ENCODE measurements at regions not wholly inside any gene's neighbourhood (a gene's known extent, or its start where the extent isn't known, plus 50 kb on each side); places are given as distances from the start of the nearest gene placed in this dataset.
"Not testable (repeated sequence)": the region's sequence is repeated elsewhere in the genome, so short reads cannot be mapped to it uniquely, and the experiment has no call there.

DNA sequence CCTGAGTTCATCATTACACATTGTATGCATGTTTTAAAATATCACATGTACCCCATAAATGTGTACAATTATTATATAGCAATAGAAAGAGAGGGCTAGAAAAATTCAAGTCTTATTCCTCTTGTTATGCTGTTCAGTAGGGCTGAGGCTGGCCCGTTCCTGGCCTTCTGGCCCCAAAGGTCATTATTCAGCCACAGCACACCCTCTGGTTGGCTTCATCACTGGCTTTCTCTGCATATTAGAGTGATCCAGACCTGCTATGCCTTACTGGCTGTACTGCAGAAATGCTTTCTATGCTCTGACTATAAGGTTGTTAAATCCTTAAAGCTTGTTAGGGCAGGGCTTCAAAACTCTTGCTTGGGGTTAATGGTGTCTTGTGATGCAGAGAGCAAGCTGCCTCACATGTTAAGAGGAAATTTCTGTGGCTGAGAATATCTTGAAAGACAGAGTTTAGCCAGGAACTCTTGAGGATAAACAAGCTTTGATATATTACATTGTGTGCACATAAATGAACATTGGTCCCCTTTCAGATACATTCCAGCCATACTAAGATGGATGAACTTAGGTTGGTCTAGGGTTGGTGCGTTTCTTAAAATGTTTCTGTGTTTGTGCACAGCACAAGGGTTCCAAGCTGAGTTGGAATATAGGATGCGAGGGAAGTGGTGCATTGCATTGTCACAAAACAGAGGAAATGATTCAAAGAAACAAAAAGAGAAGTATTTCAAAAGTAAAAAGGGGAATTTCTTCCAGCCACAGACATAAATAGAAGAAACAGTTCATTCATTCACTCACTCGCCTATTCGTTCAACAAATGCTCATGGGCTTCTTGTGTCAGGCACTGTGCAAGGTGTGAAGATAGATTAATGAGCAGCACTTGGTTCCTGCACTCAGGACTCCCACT lies 61.6 kb upstream of the WDR11 start:
- Histone ChIP-seq H3K27me3 (ENCODE audit: low read depth) (0 out of 2 replicates have a peak, but pooled peaks cover 2% of the 10 kb centered on the region), H3K4me1 (no peaks in the 10 kb centered on the region), H3K4me3 (no peak overlapping the region), H3K9me3 (no peaks in the 10 kb centered on the region), H3K36me3 (replicated peaks) (no peaks in the 10 kb centered on the region)
- in situ Hi-C loops (cut with MboI; ENCODE audit: low sequenced_read_pairs): no loop called here
- DNase-seq (ENCODE audit: low spot score in 2 of 2): no peak

DNA sequence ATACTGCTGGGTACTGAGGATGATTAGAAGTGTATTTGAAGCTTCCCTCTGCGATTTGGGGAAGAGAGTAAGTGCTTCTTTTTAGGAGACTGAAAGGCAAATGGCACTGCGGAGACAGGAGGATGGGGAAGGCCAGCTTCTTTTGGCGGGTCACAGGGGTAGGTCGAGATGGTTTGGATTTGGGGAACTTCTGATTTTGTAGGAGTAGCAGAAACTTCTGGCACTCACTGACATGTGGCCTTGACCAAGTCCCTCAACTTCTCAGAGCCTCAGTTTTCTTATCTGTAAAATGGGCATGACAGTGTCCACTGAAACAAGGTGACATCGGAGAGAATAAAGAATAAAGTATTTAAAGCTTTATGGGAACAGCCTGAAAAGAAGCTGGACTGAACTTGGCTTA lies 59.8 kb upstream of the WDR11 start:
- in situ Hi-C loops (cut with MboI; ENCODE audit: low sequenced_read_pairs): no loop called here
- Histone ChIP-seq H3K27me3 (ENCODE audit: low read depth) (0 out of 2 replicates have a peak, but pooled peaks cover 3% of the 10 kb centered on the region), H3K4me3 (no peak overlapping the region), H3K36me3 (replicated peaks) (no peaks in the 10 kb centered on the region), H3K4me1 (no peaks in the 10 kb centered on the region), H3K9me3 (no peaks in the 10 kb centered on the region)
- DNase-seq (ENCODE audit: low spot score in 2 of 2): no peak

DNA sequence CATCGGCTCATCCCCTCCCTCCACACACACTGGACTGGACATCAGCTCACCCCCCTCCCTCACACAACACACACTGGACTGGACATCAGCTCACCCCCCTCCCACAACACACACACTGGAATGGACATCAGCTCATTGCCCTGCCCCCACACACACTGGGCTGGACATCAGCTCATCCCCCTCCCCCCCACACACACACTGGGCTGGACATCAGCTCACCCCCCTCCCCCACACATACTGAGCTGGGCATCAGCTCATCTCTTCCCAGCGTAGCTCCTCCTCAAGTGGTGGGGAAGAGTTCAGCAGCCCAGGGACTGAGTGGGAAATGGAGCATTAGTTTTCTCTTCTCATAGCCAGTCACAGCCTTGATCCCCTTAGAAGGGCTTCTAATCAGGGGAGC lies 58.1 kb upstream of the WDR11 start:
- no peaks in the 10 kb centered on the region for H3K36me3 ChIP-seq (replicated peaks)
- H3K9me3 ChIP-seq: no peaks in the 10 kb centered on the region
- no peak for DNase-seq (ENCODE audit: low spot score in 2 of 2)
- no peak overlapping the region for H3K4me3 ChIP-seq
- H3K4me1 ChIP-seq: no peaks in the 10 kb centered on the region
- 0 out of 2 replicates have a peak, but pooled peaks cover 3% of the 10 kb centered on the region for H3K27me3 ChIP-seq (ENCODE audit: low read depth)
- in situ Hi-C loops (cut with MboI; ENCODE audit: low sequenced_read_pairs): no loop called here

GRCh38 chr10:120794390-120794789 lies 56.8 kb upstream of the WDR11 start:
- no peaks in the 10 kb centered on the region for H3K9me3 ChIP-seq
- H3K4me3 ChIP-seq: no peak overlapping the region
- in situ Hi-C loops (cut with MboI; ENCODE audit: low sequenced_read_pairs): no loop called here
- no peak for DNase-seq (ENCODE audit: low spot score in 2 of 2)
- 0 out of 2 replicates have a peak, but pooled peaks cover 3% of the 10 kb centered on the region for H3K27me3 ChIP-seq (ENCODE audit: low read depth)
- H3K4me1 ChIP-seq: peaks cover 1% of the 10 kb centered on the region
- no peaks in the 10 kb centered on the region for H3K36me3 ChIP-seq (replicated peaks)

- in situ Hi-C loops (cut with MboI; ENCODE audit: low sequenced_read_pairs); H3K4me3 ChIP-seq; H3K27me3 ChIP-seq (ENCODE audit: low read depth); DNase-seq (ENCODE audit: low spot score in 2 of 2); H3K36me3 ChIP-seq (replicated peaks); H3K9me3 ChIP-seq: not testable (repeated sequence)
- peaks cover 14% of the 10 kb centered on the region for H3K4me1 ChIP-seq
These were observed 52.9 kb upstream of the WDR11 start for GRCh38 chr10:120798276-120798675.

DNA sequence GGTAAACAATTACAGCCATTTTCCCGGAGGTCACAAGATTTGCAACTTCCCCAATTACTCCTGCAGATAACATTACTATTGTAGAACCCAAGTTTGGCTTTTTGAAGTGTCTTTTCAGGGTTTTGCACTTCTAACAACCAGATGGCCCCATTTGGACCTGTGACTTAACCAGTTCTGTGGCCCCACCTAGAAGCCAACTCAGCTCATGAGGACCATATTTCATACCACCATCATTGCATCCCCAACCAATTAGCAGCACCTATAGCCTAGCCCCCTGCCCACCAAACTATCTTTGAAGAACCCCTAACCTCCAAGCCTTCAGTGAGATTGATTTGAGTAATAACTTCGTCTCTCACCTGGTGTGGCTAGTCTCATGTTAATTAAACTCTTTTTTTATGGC lies 51.3 kb upstream of the WDR11 start:
- in situ Hi-C loops (cut with MboI; ENCODE audit: low sequenced_read_pairs): no loop called here
- no peaks in the 10 kb centered on the region for H3K9me3 ChIP-seq
- H3K27me3 ChIP-seq (ENCODE audit: low read depth): 0 out of 2 replicates have a peak, but pooled peaks cover 3% of the 10 kb centered on the region
- H3K4me1 ChIP-seq: peaks cover 18% of the 10 kb centered on the region
- DNase-seq (ENCODE audit: low spot score in 2 of 2): no peak
- no peaks in the 10 kb centered on the region for H3K36me3 ChIP-seq (replicated peaks)
- H3K4me3 ChIP-seq: no peak overlapping the region

- Histone ChIP-seq H3K9me3 (no peaks in the 10 kb centered on the region), H3K27me3 (ENCODE audit: low read depth) (0 out of 2 replicates have a peak, but pooled peaks cover 3% of the 10 kb centered on the region), H3K36me3 (replicated peaks) (no peaks in the 10 kb centered on the region), H3K4me1 (peaks cover 18% of the 10 kb centered on the region), H3K4me3 (no peak overlapping the region)
- in situ Hi-C loops (cut with MboI; ENCODE audit: low sequenced_read_pairs): no loop called here
- DNase-seq (ENCODE audit: low spot score in 2 of 2): no peak
These were observed 50.4 kb upstream of the WDR11 start for GRCh38 chr10:120800528-120801323.
